HS-27A (cell line): ENCODE measurements at regions not wholly inside any gene's neighbourhood (a gene's known extent, or its start where the extent isn't known, plus 50 kb on each side); places are given as distances from the start of the nearest gene placed in this dataset.
A peak's percentile ranks its signal among the peaks of the same experiment; 100 is the strongest.

Source experiments
- DNase-seq: peaks from one replicate; pipeline ENCODE4 v3.0.0-alpha.2; 2012; ENCODE audit warnings: low read depth, missing footprints

GRCh38 chr7:22657479-22657878 lies 69.5 kb upstream of the IL6 start:
- DNase-seq = no peak

- DNase-seq = no peak
Measured at GRCh38 chr7:22655781-22656180, 71.2 kb upstream of the IL6 start.

GRCh38 chr7:22654831-22655230 lies 72.2 kb upstream of the IL6 start:
- no peak for DNase-seq

- no peak for DNase-seq
Measured at GRCh38 chr7:22653951-22654350, 73.0 kb upstream of the IL6 start.

GRCh38 chr7:22651534-22652243 lies 75.3 kb upstream of the IL6 start:
- DNase-seq = peak; percentile 53

- DNase-seq = no peak
Measured at GRCh38 chr7:22651036-22651435, 76.0 kb upstream of the IL6 start.

- DNase-seq = no peak
Measured at GRCh38 chr7:22649686-22650085, 77.3 kb upstream of the IL6 start.

GRCh38 chr7:22647451-22648257 lies 79.3 kb upstream of the IL6 start:
- no peak for DNase-seq

- DNase-seq = no peak
Measured at GRCh38 chr7:22645418-22646181, 81.4 kb upstream of the IL6 start.

- DNase-seq = no peak
Measured at GRCh38 chr7:22642454-22642853, 84.5 kb upstream of the IL6 start.

GRCh38 chr7:22640269-22640668 lies 86.7 kb upstream of the IL6 start:
- no peak for DNase-seq

GRCh38 chr7:22639396-22639795 lies 87.6 kb upstream of the IL6 start:
- no peak for DNase-seq

- DNase-seq = no peak
Measured at GRCh38 chr7:22635349-22635748, 91.7 kb upstream of the IL6 start.

- DNase-seq = no peak
Measured at GRCh38 chr7:22633954-22634474, 93.0 kb upstream of the IL6 start.

- no peak for DNase-seq
Measured at GRCh38 chr7:22633286-22633953, 93.6 kb upstream of the IL6 start.

- no peak for DNase-seq
Measured at GRCh38 chr7:22632674-22633073, 94.3 kb upstream of the IL6 start.

- no peak for DNase-seq
Measured at GRCh38 chr7:22631730-22632129, 95.3 kb upstream of the IL6 start.

- no peak for DNase-seq
Measured at GRCh38 chr7:22630069-22630468, 96.9 kb upstream of the IL6 start.

GRCh38 chr7:22629056-22629455 lies 97.9 kb upstream of the IL6 start:
- DNase-seq = no peak

- no peak for DNase-seq
Measured at GRCh38 chr7:22628112-22628511, 98.9 kb upstream of the IL6 start.

- DNase-seq = peak; percentile 76
Measured at GRCh38 chr7:22627136-22627535, 99.9 kb upstream of the IL6 start.

GRCh38 chr7:22625251-22625650 lies 101.7 kb upstream of the IL6 start:
- no peak for DNase-seq
